ENCODE measurements at regions not wholly inside any gene's neighbourhood (a gene's known extent, or its start where the extent isn't known, plus 50 kb on each side); places are given as distances from the start of the nearest gene placed in this dataset.
"Not testable (repeated sequence)": the region's sequence is repeated elsewhere in the genome, so short reads cannot be mapped to it uniquely, and the experiment has no call there.

- no peaks in the 10 kb centered on the region for H3K79me2 ChIP-seq (ENCODE audit: low read length)
- H3F3A ChIP-seq (ENCODE audit: insufficient read depth, low read length): no peaks in the 10 kb centered on the region
- no peak for DNase-seq
- no peak overlapping the region for H3K4me3 ChIP-seq (ENCODE audit: low read length)
- H3K36me3 ChIP-seq (replicated peaks; ENCODE audit: insufficient read depth, low read length): no peaks in the 10 kb centered on the region
- no peaks in the 10 kb centered on the region for H3K9me3 ChIP-seq (replicated peaks; ENCODE audit: insufficient read depth, low read length)
- no peaks in the 10 kb centered on the region for H4K20me1 ChIP-seq (ENCODE audit: insufficient read depth, low read length)
- no peak overlapping the region for H2AFZ ChIP-seq (ENCODE audit: low read length)
- H3K4me2 ChIP-seq (ENCODE audit: low read depth, low read length): no peak overlapping the region
- H3K27ac ChIP-seq (ENCODE audit: low read length): no peak overlapping the region
- no peaks in the 10 kb centered on the region for H3K4me1 ChIP-seq (ENCODE audit: low read length)
- H3K27me3 ChIP-seq (replicated peaks; ENCODE audit: insufficient read depth, low read length): no peaks in the 10 kb centered on the region
- no peak overlapping the region for H3K9ac ChIP-seq (ENCODE audit: low read length)
- no peaks in the 10 kb centered on the region for H3K9me2 ChIP-seq (replicated peaks; ENCODE audit: insufficient read depth, low read length)
- no peak for TF ChIP-seq EZH2phosphoT487 (IDR thresholded peaks at IDR 0.05; ENCODE audit: low read length)
- TF ChIP-seq, protein P1, sequence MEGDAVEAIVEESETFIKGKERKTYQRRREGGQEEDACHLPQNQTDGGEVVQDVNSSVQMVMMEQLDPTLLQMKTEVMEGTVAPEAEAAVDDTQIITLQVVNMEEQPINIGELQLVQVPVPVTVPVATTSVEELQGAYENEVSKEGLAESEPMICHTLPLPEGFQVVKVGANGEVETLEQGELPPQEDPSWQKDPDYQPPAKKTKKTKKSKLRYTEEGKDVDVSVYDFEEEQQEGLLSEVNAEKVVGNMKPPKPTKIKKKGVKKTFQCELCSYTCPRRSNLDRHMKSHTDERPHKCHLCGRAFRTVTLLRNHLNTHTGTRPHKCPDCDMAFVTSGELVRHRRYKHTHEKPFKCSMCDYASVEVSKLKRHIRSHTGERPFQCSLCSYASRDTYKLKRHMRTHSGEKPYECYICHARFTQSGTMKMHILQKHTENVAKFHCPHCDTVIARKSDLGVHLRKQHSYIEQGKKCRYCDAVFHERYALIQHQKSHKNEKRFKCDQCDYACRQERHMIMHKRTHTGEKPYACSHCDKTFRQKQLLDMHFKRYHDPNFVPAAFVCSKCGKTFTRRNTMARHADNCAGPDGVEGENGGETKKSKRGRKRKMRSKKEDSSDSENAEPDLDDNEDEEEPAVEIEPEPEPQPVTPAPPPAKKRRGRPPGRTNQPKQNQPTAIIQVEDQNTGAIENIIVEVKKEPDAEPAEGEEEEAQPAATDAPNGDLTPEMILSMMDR (IDR thresholded peaks at IDR 0.05; ENCODE audit: low read length): no peak
- TF ChIP-seq EZH2 (optimal IDR thresholded peaks at IDR 0.05; ENCODE audit: low read depth, low read length): no peak
Observed at GRCh38 chr16:64346080-64346479, 775.8 kb downstream of the CDH11 start.

- H3K79me2 ChIP-seq (ENCODE audit: low read length): no peaks in the 10 kb centered on the region
- H3K27ac ChIP-seq (ENCODE audit: low read length): no peak overlapping the region
- no peaks in the 10 kb centered on the region for H3K9me3 ChIP-seq (replicated peaks; ENCODE audit: insufficient read depth, low read length)
- H3F3A ChIP-seq (ENCODE audit: insufficient read depth, low read length): no peaks in the 10 kb centered on the region
- no peaks in the 10 kb centered on the region for H3K36me3 ChIP-seq (replicated peaks; ENCODE audit: insufficient read depth, low read length)
- no peak overlapping the region for H3K4me3 ChIP-seq (ENCODE audit: low read length)
- H2AFZ ChIP-seq (ENCODE audit: low read length): no peak overlapping the region
- no peak for DNase-seq
- no peaks in the 10 kb centered on the region for H3K27me3 ChIP-seq (replicated peaks; ENCODE audit: insufficient read depth, low read length)
- H4K20me1 ChIP-seq (ENCODE audit: insufficient read depth, low read length): no peaks in the 10 kb centered on the region
- no peak overlapping the region for H3K9ac ChIP-seq (ENCODE audit: low read length)
- H3K4me2 ChIP-seq (ENCODE audit: low read depth, low read length): no peak overlapping the region
- TF ChIP-seq EZH2 (optimal IDR thresholded peaks at IDR 0.05; ENCODE audit: low read depth, low read length): no peak
- TF ChIP-seq EZH2phosphoT487 (IDR thresholded peaks at IDR 0.05; ENCODE audit: low read length): no peak
- TF ChIP-seq, protein P1 (IDR thresholded peaks at IDR 0.05; ENCODE audit: low read length): no peak
- H3K4me1 ChIP-seq (ENCODE audit: low read length): no peaks in the 10 kb centered on the region
- H3K9me2 ChIP-seq (replicated peaks; ENCODE audit: insufficient read depth, low read length): no peaks in the 10 kb centered on the region
Observed at GRCh38 chr16:64345142-64345541, 776.7 kb downstream of the CDH11 start.

DNA sequence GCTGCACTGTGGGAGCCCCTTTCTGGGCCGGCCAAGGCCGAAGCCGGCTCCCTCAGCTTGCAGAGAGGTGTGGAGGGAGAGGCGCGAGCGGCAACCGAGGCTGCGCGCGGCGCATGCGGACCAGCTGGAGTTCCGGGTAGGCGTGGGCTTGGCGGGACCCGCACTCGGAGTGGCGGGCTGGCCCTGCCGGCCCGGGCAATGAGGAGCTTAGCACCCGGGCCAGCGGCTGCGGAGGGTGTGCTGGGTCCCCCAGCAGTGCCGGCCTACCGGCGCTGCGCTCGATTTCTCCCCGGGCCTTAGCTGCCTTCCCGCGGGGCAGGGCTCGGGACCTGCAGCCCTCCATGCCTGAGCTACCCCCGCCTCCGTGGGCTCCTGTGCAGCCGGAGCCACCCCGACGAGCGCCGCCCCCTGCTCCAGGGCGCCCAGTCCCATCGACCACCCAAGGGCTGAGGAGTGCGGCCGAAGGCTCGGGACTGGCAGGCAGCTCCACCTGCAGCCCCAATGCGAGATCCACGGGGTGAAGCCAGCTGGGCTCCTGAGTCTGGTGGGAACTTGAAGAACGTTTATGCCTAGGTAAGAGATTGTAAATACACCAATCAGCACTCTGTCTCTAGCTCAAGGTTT lies 777.9 kb downstream of the CDH11 start:
- not testable (repeated sequence) for H3K4me1 ChIP-seq (ENCODE audit: low read length); H3K9ac ChIP-seq (ENCODE audit: low read length); H3K4me2 ChIP-seq (ENCODE audit: low read depth, low read length); H3K27me3 ChIP-seq (replicated peaks; ENCODE audit: insufficient read depth, low read length); H2AFZ ChIP-seq (ENCODE audit: low read length); H3K27ac ChIP-seq (ENCODE audit: low read length); H3K36me3 ChIP-seq (replicated peaks; ENCODE audit: insufficient read depth, low read length); H3K9me3 ChIP-seq (replicated peaks; ENCODE audit: insufficient read depth, low read length); H3K9me2 ChIP-seq (replicated peaks; ENCODE audit: insufficient read depth, low read length); H4K20me1 ChIP-seq (ENCODE audit: insufficient read depth, low read length); H3K4me3 ChIP-seq (ENCODE audit: low read length); H3F3A ChIP-seq (ENCODE audit: insufficient read depth, low read length); H3K79me2 ChIP-seq (ENCODE audit: low read length); DNase-seq

DNA sequence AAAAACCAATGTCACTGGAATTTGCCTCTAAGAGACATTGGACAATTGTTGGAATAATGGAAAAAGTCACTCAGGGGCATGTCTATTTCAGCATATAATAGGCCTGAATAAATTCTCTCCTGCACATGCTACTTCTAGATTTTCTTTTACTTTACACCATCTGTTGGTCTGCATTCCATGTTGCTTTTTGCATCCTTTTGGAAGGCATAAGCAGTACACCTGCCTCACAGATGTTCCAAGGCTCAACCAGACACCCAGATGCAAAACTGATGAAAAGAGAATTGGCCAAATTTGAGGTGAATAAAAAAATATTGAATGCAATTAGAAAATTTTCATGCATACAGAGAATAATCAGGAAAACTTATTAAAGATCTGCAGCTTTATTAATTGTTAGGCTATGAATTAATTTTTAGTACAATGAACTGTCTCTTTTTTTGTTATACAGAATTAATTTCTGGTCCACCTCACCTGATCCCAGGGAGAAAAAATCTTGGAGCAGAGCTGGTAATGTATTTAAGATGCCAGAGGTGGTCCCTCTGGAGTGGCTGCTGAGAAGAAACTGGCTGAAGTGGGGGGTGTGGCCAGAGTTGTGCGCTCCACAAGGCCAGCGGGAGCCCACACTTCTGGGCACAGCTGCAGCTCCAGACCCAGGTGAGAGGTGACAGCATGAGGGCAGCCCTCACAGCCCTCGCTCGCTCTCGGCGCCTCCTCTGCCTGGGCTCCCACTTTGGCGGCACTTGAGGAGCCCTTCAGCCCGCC lies 778.6 kb downstream of the CDH11 start:
- no peaks in the 10 kb centered on the region for H3K4me1 ChIP-seq (ENCODE audit: low read length)

GRCh38 chr16:64341336-64341735 lies 780.5 kb downstream of the CDH11 start:
- not testable (repeated sequence) for H3F3A ChIP-seq (ENCODE audit: insufficient read depth, low read length); H3K4me1 ChIP-seq (ENCODE audit: low read length); H3K9me2 ChIP-seq (replicated peaks; ENCODE audit: insufficient read depth, low read length); H3K79me2 ChIP-seq (ENCODE audit: low read length); H3K4me3 ChIP-seq (ENCODE audit: low read length); DNase-seq; H2AFZ ChIP-seq (ENCODE audit: low read length); H3K4me2 ChIP-seq (ENCODE audit: low read depth, low read length); H3K27me3 ChIP-seq (replicated peaks; ENCODE audit: insufficient read depth, low read length); H3K9me3 ChIP-seq (replicated peaks; ENCODE audit: insufficient read depth, low read length); H4K20me1 ChIP-seq (ENCODE audit: insufficient read depth, low read length); H3K27ac ChIP-seq (ENCODE audit: low read length); H3K36me3 ChIP-seq (replicated peaks; ENCODE audit: insufficient read depth, low read length); H3K9ac ChIP-seq (ENCODE audit: low read length)

More for the DNA sequence above, 778.6 kb downstream of the CDH11 start:
- no peaks in the 10 kb centered on the region for H3K9me3 ChIP-seq (replicated peaks; ENCODE audit: insufficient read depth, low read length)
- no peak overlapping the region for H3K9ac ChIP-seq (ENCODE audit: low read length)
- no peak overlapping the region for H3K4me3 ChIP-seq (ENCODE audit: low read length)
- H2AFZ ChIP-seq (ENCODE audit: low read length): no peak overlapping the region
- no peaks in the 10 kb centered on the region for H3K36me3 ChIP-seq (replicated peaks; ENCODE audit: insufficient read depth, low read length)
- DNase-seq: no peak
- no peaks in the 10 kb centered on the region for H4K20me1 ChIP-seq (ENCODE audit: insufficient read depth, low read length)
- TF ChIP-seq EZH2phosphoT487 (IDR thresholded peaks at IDR 0.05; ENCODE audit: low read length): no peak
- TF ChIP-seq, protein P1 (IDR thresholded peaks at IDR 0.05; ENCODE audit: low read length): no peak
- TF ChIP-seq EZH2 (optimal IDR thresholded peaks at IDR 0.05; ENCODE audit: low read depth, low read length): no peak
- H3K27ac ChIP-seq (ENCODE audit: low read length): no peak overlapping the region
- H3F3A ChIP-seq (ENCODE audit: insufficient read depth, low read length): no peaks in the 10 kb centered on the region
- no peaks in the 10 kb centered on the region for H3K27me3 ChIP-seq (replicated peaks; ENCODE audit: insufficient read depth, low read length)
- no peaks in the 10 kb centered on the region for H3K79me2 ChIP-seq (ENCODE audit: low read length)
- H3K4me2 ChIP-seq (ENCODE audit: low read depth, low read length): no peak overlapping the region
- no peaks in the 10 kb centered on the region for H3K9me2 ChIP-seq (replicated peaks; ENCODE audit: insufficient read depth, low read length)
